GM23248 (cell line): ENCODE measurements at regions not wholly inside any gene's neighbourhood (a gene's known extent, or its start where the extent isn't known, plus 50 kb on each side); places are given as distances from the start of the nearest gene placed in this dataset.

Experiments
- DNase-seq: peaks from one replicate; pipeline ENCODE4 v3.0.0-alpha.2; 2015
- H2AFZ ChIP-seq: fragments of 200-600 bp; sonication (generic); 2 replicates; pipeline ENCODE4 v1.6.1; 2016; ENCODE audit warnings: antibody characterized with exemption
- H3F3A ChIP-seq: fragments of 200-600 bp; sonication (generic); 2 replicates; pipeline ENCODE4 v1.6.1; 2016; ENCODE audit warnings: mild to moderate bottlenecking, antibody characterized with exemption, mixed run types; ENCODE audit not compliant: insufficient read depth
- H3K27ac ChIP-seq: fragments of 200-600 bp; sonication (generic); 2 replicates; pipeline ENCODE4 v1.5.1; 2016; ENCODE audit warnings: mild to moderate bottlenecking
- H3K27me3 ChIP-seq: fragments of 200-600 bp; sonication (generic); replicated peaks from 2 replicates; pipeline ENCODE4 v1.6.1; 2016; ENCODE audit warnings: mild to moderate bottlenecking; ENCODE audit not compliant: insufficient read depth
- H3K36me3 ChIP-seq: fragments of 200-600 bp; sonication (generic); 2 replicates; pipeline ENCODE4 v1.6.1; 2016; ENCODE audit warnings: low read depth, mild to moderate bottlenecking
- H3K4me1 ChIP-seq: fragments of 200-600 bp; sonication (generic); 2 replicates; pipeline ENCODE4 v1.6.1; 2016; ENCODE audit warnings: mild to moderate bottlenecking; ENCODE audit not compliant: insufficient read depth
- H3K4me2 ChIP-seq: fragments of 200-600 bp; sonication (generic); one replicate; pipeline ENCODE4 v1.6.1; 2016; ENCODE audit warnings: mild to moderate bottlenecking; ENCODE audit not compliant: unreplicated experiment
- H3K4me3 ChIP-seq: fragments of 200-600 bp; sonication (generic); 2 replicates; pipeline ENCODE4 v1.5.1; 2016; ENCODE audit warnings: mild to moderate bottlenecking
- H3K79me2 ChIP-seq: fragments of 200-600 bp; sonication (generic); 2 replicates; pipeline ENCODE4 v1.6.1; 2016; ENCODE audit warnings: mild to moderate bottlenecking; ENCODE audit not compliant: insufficient read depth
- H3K9ac ChIP-seq: fragments of 200-600 bp; sonication (generic); 2 replicates; pipeline ENCODE4 v1.6.1; 2016; ENCODE audit warnings: mild to moderate bottlenecking
- H3K9me2 ChIP-seq: fragments of 200-600 bp; sonication (generic); 2 replicates; pipeline ENCODE4 v1.6.1; 2016; ENCODE audit warnings: mixed run types, mild to moderate bottlenecking, moderate library complexity; ENCODE audit not compliant: insufficient read depth
- H3K9me3 ChIP-seq: fragments of 200-600 bp; sonication (generic); one replicate; pipeline ENCODE4 v1.6.1; 2017; ENCODE audit warnings: low read depth
- H4K20me1 ChIP-seq: fragments of 200-600 bp; sonication (generic); 2 replicates; pipeline ENCODE4 v1.6.0; 2016; ENCODE audit not compliant: insufficient read depth
- EZH2 ChIP-seq: fragments of 200-600 bp; sonication (generic); IDR thresholded peaks from 2 replicates; pipeline ENCODE4 v1.6.1; 2018; ENCODE audit warnings: antibody characterized with exemption, mild to moderate bottlenecking; ENCODE audit not compliant: insufficient read depth, poor library complexity, severe bottlenecking
- EZH2phosphoT487 ChIP-seq: fragments of 200-600 bp; sonication (generic); IDR thresholded peaks from 2 replicates; pipeline ENCODE4 v1.6.1; 2018; ENCODE audit warnings: antibody characterized with exemption, moderate library complexity, mild to moderate bottlenecking, low read depth; ENCODE audit not compliant: insufficient read depth
- WGBS, 2 experiments: methylation state at CpG; one replicate each; pipeline ENCODE4 v1.1.6; 2015 to 2017; ENCODE audit warnings: low lambda C conversion rate in 2 of 2, low coverage in 1 of 2; ENCODE audit errors: missing lambda C conversion rate in 2 of 2; 5-methylcytosine and 5-hydroxymethylcytosine counted together
- in situ Hi-C: fragments of 300-500 bp; cut with MboI; formaldehyde crosslinking; loops from 2 replicates; pipeline ENCODE4 v1.15.0; 2020

DNA sequence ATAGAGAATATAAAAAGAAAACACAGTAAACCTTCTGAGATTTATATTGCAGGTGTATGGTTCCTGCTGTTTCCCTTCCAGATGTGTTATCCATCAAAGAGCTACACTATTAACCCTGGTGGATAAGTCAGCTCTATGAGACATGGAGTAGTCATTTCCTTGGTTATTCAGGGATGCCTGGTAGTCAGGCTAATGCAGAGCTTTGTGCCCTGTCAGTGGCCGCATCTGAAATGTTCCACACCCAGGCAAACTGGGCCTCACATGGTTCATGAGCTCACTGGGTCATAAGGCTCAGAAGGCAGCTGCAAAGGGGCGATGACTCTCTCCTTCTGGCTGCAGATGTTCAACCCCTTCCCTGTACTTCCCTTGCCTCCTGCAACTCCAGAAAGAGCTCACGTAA, 473.6 kb downstream of the EPHA7 start:
- TF ChIP-seq EZH2 (no peak), EZH2phosphoT487 (no peak)

GRCh38 chr6:92944132-92944531, 475.2 kb downstream of the EPHA7 start:
- H3F3A ChIP-seq = no peaks in the 10 kb centered on the region
- no peak overlapping the region for H2AFZ ChIP-seq
- H4K20me1 ChIP-seq = no peaks in the 10 kb centered on the region
- in situ Hi-C loops = no loop called here
- TF ChIP-seq EZH2phosphoT487 (no peak), EZH2 (no peak)
- no peak overlapping the region for H3K9ac ChIP-seq
- no peaks in the 10 kb centered on the region for H3K9me3 ChIP-seq
- H3K27me3 ChIP-seq = no peaks in the 10 kb centered on the region
- H3K4me3 ChIP-seq = no peak overlapping the region
- DNase-seq = no peak
- 51 to 52% methylated on average over 1 of the region's 1 CpG for WGBS, 2 experiments
- no peak overlapping the region for H3K27ac ChIP-seq
- H3K9me2 ChIP-seq = no peaks in the 10 kb centered on the region
- H3K4me2 ChIP-seq = no peak overlapping the region
- H3K36me3 ChIP-seq = no peaks in the 10 kb centered on the region
- H3K79me2 ChIP-seq = no peaks in the 10 kb centered on the region
- H3K4me1 ChIP-seq = no peaks in the 10 kb centered on the region

More for the DNA sequence above, 473.6 kb downstream of the EPHA7 start:
- Histone ChIP-seq H3K27ac (no peak overlapping the region), H3K27me3 (no peaks in the 10 kb centered on the region), H2AFZ (no peak overlapping the region), H3K4me2 (no peak overlapping the region), H4K20me1 (no peaks in the 10 kb centered on the region), H3K4me1 (no peaks in the 10 kb centered on the region), H3K4me3 (no peak overlapping the region), H3K9me2 (no peaks in the 10 kb centered on the region; the same call in 1 of the 2 replicates), H3K79me2 (no peaks in the 10 kb centered on the region), H3K9ac (no peak overlapping the region), H3K36me3 (no peaks in the 10 kb centered on the region), H3F3A (no peaks in the 10 kb centered on the region), H3K9me3 (no peaks in the 10 kb centered on the region)
- in situ Hi-C loops = no loop called here
- no peak for DNase-seq
- 11 to 15% methylated on average over 3 of the region's 3 CpGs for WGBS, 2 experiments

DNA sequence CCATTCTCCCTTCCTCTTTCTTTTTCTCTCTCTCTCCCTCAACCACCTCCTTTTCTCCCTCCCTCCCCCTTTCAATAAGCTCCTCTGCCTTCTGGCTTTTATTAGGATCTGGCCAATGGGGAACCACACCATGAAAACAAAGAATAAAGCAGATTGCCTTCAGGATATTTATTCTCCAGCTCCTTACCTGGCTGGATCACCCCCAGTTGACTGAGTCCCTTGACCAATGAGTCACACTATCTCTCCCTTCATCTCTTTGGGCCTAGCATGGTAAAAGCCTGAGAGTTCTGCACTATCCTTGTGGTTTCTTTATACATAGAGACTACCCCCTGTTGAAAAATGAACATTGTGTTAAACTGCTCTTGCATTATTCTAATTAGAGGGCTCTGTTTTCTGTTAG, 476.8 kb downstream of the EPHA7 start:
- Histone ChIP-seq H4K20me1 (no peaks in the 10 kb centered on the region), H3K9me3 (no peaks in the 10 kb centered on the region), H3K36me3 (no peaks in the 10 kb centered on the region), H3K4me2 (no peak overlapping the region), H2AFZ (no peak overlapping the region), H3K27me3 (no peaks in the 10 kb centered on the region), H3K27ac (no peak overlapping the region), H3K79me2 (no peaks in the 10 kb centered on the region), H3F3A (no peaks in the 10 kb centered on the region), H3K4me1 (no peaks in the 10 kb centered on the region), H3K4me3 (no peak overlapping the region), H3K9ac (no peak overlapping the region), H3K9me2 (no peaks in the 10 kb centered on the region)
- TF ChIP-seq EZH2 (no peak), EZH2phosphoT487 (no peak)
- in situ Hi-C loops = no loop called here
- no peak for DNase-seq

GRCh38 chr6:92934625-92935024, 484.7 kb downstream of the EPHA7 start:
- Histone ChIP-seq H3K4me1 (no peaks in the 10 kb centered on the region), H3K27me3 (no peaks in the 10 kb centered on the region), H2AFZ (no peak overlapping the region), H3K9me3 (no peaks in the 10 kb centered on the region), H3K4me2 (no peak overlapping the region), H3K9ac (no peak overlapping the region), H3K27ac (no peak overlapping the region), H4K20me1 (no peaks in the 10 kb centered on the region), H3K79me2 (no peaks in the 10 kb centered on the region), H3K4me3 (no peak overlapping the region), H3K36me3 (no peaks in the 10 kb centered on the region), H3F3A (no peaks in the 10 kb centered on the region), H3K9me2 (no peaks in the 10 kb centered on the region)
- TF ChIP-seq EZH2phosphoT487 (no peak), EZH2 (no peak)
- 19% methylated on average over 1 of the region's 1 CpG for WGBS, 2 experiments
- DNase-seq = no peak
- in situ Hi-C loops = no loop called here

- no peak for TF ChIP-seq EZH2
- TF ChIP-seq EZH2phosphoT487 = no peak
- Histone ChIP-seq H3K27ac (no peak overlapping the region), H3K79me2 (no peaks in the 10 kb centered on the region), H4K20me1 (no peaks in the 10 kb centered on the region), H3K36me3 (no peaks in the 10 kb centered on the region), H3K4me1 (no peaks in the 10 kb centered on the region), H3K9me2 (no peaks in the 10 kb centered on the region), H3K4me2 (no peak overlapping the region), H3K4me3 (no peak overlapping the region), H3K9me3 (peaks cover 6% of the 10 kb centered on the region), H3K27me3 (no peaks in the 10 kb centered on the region), H3F3A (no peaks in the 10 kb centered on the region), H2AFZ (no peak overlapping the region), H3K9ac (no peak overlapping the region)
- 18 to 24% methylated on average over 5 of the region's 5 CpGs for WGBS, 2 experiments
- DNase-seq = no peak
- in situ Hi-C loops = no loop called here
Observed at GRCh38 chr6:92930171-92930570, 489.2 kb downstream of the EPHA7 start.
